Aorta (tissue), 5 donors: ENCODE measurements at regions not wholly inside any gene's neighbourhood (a gene's known extent, or its start where the extent isn't known, plus 50 kb on each side); places are given as distances from the start of the nearest gene placed in this dataset.
"Not testable (repeated sequence)": the region's sequence is repeated elsewhere in the genome, so short reads cannot be mapped to it uniquely, and the experiment has no call there.

Experiments
- ATAC-seq: fragments of 200-7000 bp; cut with Tn5 transposase; one replicate; pipeline ENCODE4 v1.9.1; 2022; ENCODE audit warnings: moderate library complexity; ENCODE audit not compliant: low FRiP score
- DNase-seq, 2 donors: peaks; one replicate each; pipeline ENCODE4 v3.0.0-alpha.2; 2020
- H3K27ac ChIP-seq, 2 donors: one replicate each; pipeline ENCODE4 v1.5.1; 2013; ENCODE audit warnings: low read length in 2 of 2, mild to moderate bottlenecking in 2 of 2, moderate library complexity in 2 of 2, control low read depth in 1 of 2, inconsistent platforms in 1 of 2, low read depth in 1 of 2
- H3K27me3 ChIP-seq, 2 donors: one replicate each; pipeline ENCODE4 v1.6.1; 2013; ENCODE audit warnings: control low read depth in 1 of 2, low read length in 1 of 2, mild to moderate bottlenecking in 1 of 2, moderate library complexity in 1 of 2; ENCODE audit not compliant: insufficient read depth in 2 of 2, control insufficient read depth in 1 of 2
- H3K36me3 ChIP-seq, 2 donors: one replicate each; pipeline ENCODE4 v1.6.1; 2013; ENCODE audit warnings: control low read depth in 1 of 2, low read length in 1 of 2, mild to moderate bottlenecking in 1 of 2; ENCODE audit not compliant: insufficient read depth in 2 of 2, control insufficient read depth in 1 of 2
- H3K4me1 ChIP-seq, 2 donors: one replicate each; pipeline ENCODE4 v1.6.1; 2013; ENCODE audit warnings: low read length in 2 of 2, control low read depth in 1 of 2, mild to moderate bottlenecking in 1 of 2, moderate library complexity in 1 of 2; ENCODE audit not compliant: insufficient read depth in 2 of 2, control insufficient read depth in 1 of 2
- H3K4me3 ChIP-seq, 2 donors: one replicate each; pipeline ENCODE4 v1.5.1; 2013; ENCODE audit warnings: low read length in 2 of 2, control low read depth in 1 of 2, mild to moderate bottlenecking in 1 of 2
- H3K9me3 ChIP-seq: one replicate; pipeline ENCODE4 v1.6.1; 2013; ENCODE audit warnings: mild to moderate bottlenecking, low read length; ENCODE audit not compliant: control insufficient read depth
- WGBS, 2 donors: extraction: QIAGEN DNeasy Blood & Tissue Kit; methylation state at CpG; one replicate each; pipeline ENCODE4 v1.1.7; 2013; 5-methylcytosine and 5-hydroxymethylcytosine counted together
- intact Hi-C, 2 donors: fragments of 100-400 bp; cut with DNase I; formaldehyde crosslinking; loops; one replicate each; pipeline versions ENCODE4 v1.14.2 to v1.15.0; 2022
- donor health status: healthy with polysubstance abuse.
- donor health status: Bipolar disorder and iron deficiency.
- donor health status: DM: no; HTN: no; CAD: no.
- donor health status: DM: no; HTN: no; CAD: no.
- donor health status: DM: yes; HTN: yes; CAD: no.

DNA sequence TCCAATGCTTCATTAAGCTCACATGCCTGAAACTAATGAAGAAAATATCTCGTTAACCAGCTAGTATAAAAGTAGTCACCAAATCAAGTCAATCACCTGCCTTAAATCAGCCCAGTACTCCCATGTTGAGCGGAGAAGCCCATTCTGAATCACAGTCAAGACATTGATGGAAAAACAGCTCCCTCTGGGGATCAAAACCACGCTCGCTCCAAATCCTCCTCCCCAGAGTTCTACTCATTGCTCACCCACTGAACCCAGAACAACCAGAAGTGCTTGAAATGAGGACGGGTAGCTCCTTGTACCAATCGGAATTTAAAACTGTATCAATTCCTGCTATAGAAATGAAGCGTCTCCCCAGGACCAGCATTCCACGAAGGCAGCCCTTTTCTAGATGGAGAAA, 90.0 kb upstream of the ZNF195 start:
- H3K9me3 ChIP-seq, ATAC-seq: not testable (repeated sequence)

DNA sequence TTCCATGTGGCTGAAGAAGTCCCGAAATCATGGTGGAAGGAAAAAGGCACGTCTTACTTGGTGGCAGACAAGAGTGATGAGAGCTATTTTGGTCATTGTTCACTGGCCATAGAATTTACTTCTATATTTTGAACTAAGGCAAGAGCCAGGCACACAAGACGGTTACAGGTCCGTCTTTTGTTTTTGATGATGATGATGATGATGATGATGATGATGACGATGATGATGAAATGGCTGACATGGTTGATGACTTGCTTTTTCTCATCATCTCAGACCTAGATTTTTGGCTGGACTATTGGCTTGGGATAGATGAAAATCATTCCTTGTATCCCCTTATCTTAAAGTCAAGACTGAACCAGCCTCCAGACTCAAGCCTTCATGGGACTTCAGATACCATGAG, 88.7 kb upstream of the ZNF195 start:
- H3K36me3 ChIP-seq, H3K4me1 ChIP-seq, DNase-seq, ATAC-seq, H3K27ac ChIP-seq, intact Hi-C loops, H3K27me3 ChIP-seq, H3K4me3 ChIP-seq, H3K9me3 ChIP-seq: not testable (repeated sequence)
- 57 to 66% methylated on average over 5 of the region's 5 CpGs for WGBS, 2 donors

More for the DNA sequence above, 90.0 kb upstream of the ZNF195 start:
- H3K4me3 ChIP-seq, DNase-seq, H3K27me3 ChIP-seq, intact Hi-C loops, H3K4me1 ChIP-seq, H3K36me3 ChIP-seq, H3K27ac ChIP-seq: not testable (repeated sequence)
- 66 to 71% methylated on average over 8 of the region's 8 CpGs for WGBS, 2 donors

- H3K27ac ChIP-seq, H3K9me3 ChIP-seq, DNase-seq, H3K4me3 ChIP-seq, H3K4me1 ChIP-seq, ATAC-seq, H3K27me3 ChIP-seq, H3K36me3 ChIP-seq: not testable (repeated sequence)
- intact Hi-C loops: loop anchor here in 1 of 2 donors (10.0 kb wide), 1 partner anchor 129 kb away; no protein-coding TSS in a partner anchor
- 84 to 91% methylated on average over 10 of the region's 10 CpGs for WGBS, 2 donors
Observed at GRCh38 chr11:3455666-3456065, 76.7 kb upstream of the ZNF195 start.

DNA sequence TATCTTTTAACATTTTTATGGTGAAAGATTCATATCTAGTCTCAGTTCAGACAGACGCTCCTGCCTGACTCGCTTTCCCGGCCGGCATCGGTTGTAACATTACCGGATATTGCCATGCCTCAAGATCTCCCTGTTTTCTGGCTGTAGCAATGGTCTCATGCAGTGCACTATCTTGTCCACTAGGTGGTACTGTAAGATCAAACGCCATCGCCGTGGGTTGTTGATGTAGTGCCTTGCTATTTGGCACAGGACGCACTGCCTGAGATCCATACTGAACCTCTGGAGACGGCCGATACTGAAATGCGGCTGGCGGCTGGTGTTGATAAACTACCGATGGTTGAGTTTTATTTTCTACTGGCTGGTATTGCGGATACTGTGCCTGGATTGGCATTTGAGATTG, 75.9 kb upstream of the ZNF195 start:
- intact Hi-C loops: loop anchor here in 1 of 2 donors (10.0 kb wide), 1 partner anchor 130 kb away; no protein-coding TSS in a partner anchor
- not testable (repeated sequence) for H3K27ac ChIP-seq, H3K27me3 ChIP-seq, ATAC-seq, H3K9me3 ChIP-seq, H3K36me3 ChIP-seq, H3K4me1 ChIP-seq, H3K4me3 ChIP-seq
- 2% methylated on average over 16 of the region's 16 CpGs for WGBS, 2 donors
- peak; percentile 60 to 75 for DNase-seq

DNA sequence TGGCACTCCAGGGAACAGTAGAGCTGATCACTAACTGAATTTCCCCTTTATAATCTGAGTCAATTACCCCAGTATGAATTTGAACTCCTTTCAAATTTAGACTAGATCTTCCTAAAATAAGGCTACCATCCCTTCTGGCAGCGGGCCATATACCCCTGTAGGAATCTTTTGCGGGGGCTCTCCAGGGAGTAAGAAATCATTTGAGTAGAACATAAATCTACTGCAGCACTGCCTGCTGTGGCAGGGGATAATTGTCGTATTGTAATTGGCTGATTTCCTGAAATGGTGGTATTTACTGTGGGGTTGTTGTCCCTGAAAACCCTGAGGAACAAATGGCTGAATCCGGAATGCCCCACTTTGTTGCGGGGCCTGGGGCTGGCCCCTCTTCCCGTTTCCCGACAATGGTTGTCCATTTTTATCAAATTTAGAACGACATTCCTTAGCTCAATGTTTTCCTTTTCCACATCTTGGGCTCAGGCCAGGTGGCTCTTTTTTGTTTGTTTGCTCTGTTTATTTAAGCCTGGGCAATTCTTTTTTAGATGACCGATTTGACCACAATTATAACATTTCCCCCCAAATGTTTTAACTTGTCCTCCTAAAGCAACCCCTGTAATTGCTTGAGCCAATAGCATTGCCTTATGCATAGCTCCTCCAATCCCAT, 74.8 kb upstream of the ZNF195 start:
- not testable (repeated sequence) for H3K27ac ChIP-seq, H3K4me1 ChIP-seq, DNase-seq, H3K9me3 ChIP-seq, H3K36me3 ChIP-seq, H3K27me3 ChIP-seq, H3K4me3 ChIP-seq, ATAC-seq
- 11 to 15% methylated on average over 9 of the region's 9 CpGs for WGBS, 2 donors
- intact Hi-C loops: loop anchor here in 1 of 2 donors (10.0 kb wide), 1 partner anchor 131 kb away; no protein-coding TSS in a partner anchor

DNA sequence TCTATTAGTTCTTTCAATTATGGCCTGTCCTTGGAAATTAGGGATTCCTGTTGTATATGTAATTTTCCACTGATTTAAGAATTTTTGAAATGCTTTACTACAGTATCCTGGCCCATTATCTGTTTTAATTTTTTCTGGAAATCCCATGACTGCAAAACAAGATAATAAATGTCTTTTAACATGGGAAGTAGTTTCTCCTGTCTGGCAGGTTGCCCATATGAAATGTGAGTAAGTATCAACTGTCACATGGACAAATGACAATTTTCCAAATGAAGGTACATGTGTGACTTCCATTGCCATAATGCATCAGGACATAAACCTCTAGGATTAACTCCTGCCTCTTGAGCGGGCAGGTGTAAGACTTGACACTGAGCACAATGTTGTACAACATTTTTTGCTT, 71.9 kb upstream of the ZNF195 start:
- H3K36me3 ChIP-seq, H3K4me3 ChIP-seq, H3K27me3 ChIP-seq, H3K9me3 ChIP-seq, H3K27ac ChIP-seq, ATAC-seq, H3K4me1 ChIP-seq, DNase-seq: not testable (repeated sequence)
- WGBS, 2 donors: 98 to 100% methylated on average over 1 of the region's 1 CpG
- intact Hi-C loops: loop anchor here in 1 of 2 donors (10.0 kb wide), 1 partner anchor 134 kb away; no protein-coding TSS in a partner anchor

DNA sequence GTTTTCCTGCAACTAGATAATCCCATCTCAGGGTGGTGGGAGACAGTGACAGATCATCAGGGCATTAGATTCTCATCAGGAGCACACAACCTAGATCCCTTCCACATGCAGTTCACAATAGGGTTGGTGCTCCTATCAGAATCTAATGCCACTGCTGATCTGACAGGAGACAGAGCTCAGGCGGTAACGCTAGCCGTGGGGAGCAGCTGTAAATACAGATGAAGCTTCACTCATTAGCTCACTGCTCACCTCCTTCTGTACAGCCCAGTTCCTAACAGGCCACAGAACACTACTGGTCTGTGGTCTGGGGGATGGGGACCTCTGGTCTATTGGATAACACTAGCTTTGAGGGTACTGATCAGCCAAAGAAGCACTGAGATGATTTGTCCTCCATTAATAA, 66.6 kb upstream of the ZNF195 start:
- DNase-seq, H3K36me3 ChIP-seq, H3K4me3 ChIP-seq, ATAC-seq, H3K27me3 ChIP-seq, H3K27ac ChIP-seq, H3K4me1 ChIP-seq, intact Hi-C loops, H3K9me3 ChIP-seq: not testable (repeated sequence)
- 82 to 100% methylated on average over 1 to 3 of the region's 3 CpGs for WGBS, 2 donors

DNA sequence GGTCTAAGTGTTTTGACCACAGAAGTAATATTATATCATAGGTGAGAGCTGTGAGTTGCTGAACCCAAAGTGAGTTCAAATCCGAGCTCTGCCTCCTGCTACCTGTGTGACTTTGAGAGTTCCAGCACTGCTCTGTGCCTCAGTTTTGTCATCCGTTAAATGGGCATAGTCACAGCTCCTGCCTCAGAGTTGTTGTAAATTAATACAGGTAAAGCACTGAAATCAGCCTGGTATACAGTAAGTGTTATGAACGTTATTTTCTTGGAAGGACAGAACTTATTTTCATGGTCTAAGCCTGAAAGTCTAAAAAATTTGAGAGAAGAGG, 65.4 kb upstream of the ZNF195 start:
- DNase-seq, H3K9me3 ChIP-seq, intact Hi-C loops, H3K27ac ChIP-seq, H3K4me3 ChIP-seq, H3K27me3 ChIP-seq, H3K4me1 ChIP-seq, H3K36me3 ChIP-seq, ATAC-seq: not testable (repeated sequence)
- WGBS, 2 donors: 79 to 87% methylated on average over 3 of the region's 3 CpGs

- DNase-seq, H3K4me3 ChIP-seq, ATAC-seq, intact Hi-C loops, H3K4me1 ChIP-seq, H3K9me3 ChIP-seq, H3K27me3 ChIP-seq, H3K27ac ChIP-seq, H3K36me3 ChIP-seq: not testable (repeated sequence)
- 17 to 27% methylated on average over 16 of the region's 16 CpGs for WGBS, 2 donors
Observed at GRCh38 chr11:3443700-3444419, 64.9 kb upstream of the ZNF195 start.
